ENCODE measurements at regions not wholly inside any gene's neighbourhood (a gene's known extent, or its start where the extent isn't known, plus 50 kb on each side); places are given as distances from the start of the nearest gene placed in this dataset.

GRCh38 chr9:89716559-89716958 is 111.7 kb downstream of the GADD45G start:
- Histone ChIP-seq H3K56ac (replicated peaks; ENCODE audit: insufficient read length, low read depth, low read length) (no peak overlapping the region), H2AK5ac (ENCODE audit: low read depth, low read length) (no peak overlapping the region), H2AFZ (ENCODE audit: low read length) (no peak overlapping the region), H3K9ac (replicated peaks in 1 of 4; ENCODE audit: extremely low read depth in 1 of 4, low read depth in 3 of 4, low read length in 3 of 4) (no peak overlapping the region), H3K14ac (ENCODE audit: insufficient read length) (no peak overlapping the region), H4K20me1 (replicated peaks in 1 of 2; ENCODE audit: control insufficient read depth in 1 of 2, insufficient read depth in 2 of 2, low read length in 2 of 2) (peaks cover 0 to 2% of the 10 kb centered on the region in 2 experiments), H2BK15ac (ENCODE audit: low read length) (no peak overlapping the region), H3K23ac (ENCODE audit: insufficient read length) (no peak overlapping the region), H2BK20ac (ENCODE audit: low read length) (no peak overlapping the region), H4K5ac (ENCODE audit: insufficient read length, low read depth, low read length) (no peak overlapping the region), H3K27ac (ENCODE audit: low read depth, low read length) (no peak overlapping the region), H3K79me1 (ENCODE audit: low read depth, low read length) (no peaks in the 10 kb centered on the region), H3K4ac (replicated peaks; ENCODE audit: insufficient read length, low read depth, low read length) (no peak overlapping the region), H3K4me2 (ENCODE audit: insufficient read depth in 1 of 2, low read depth in 2 of 2, low read length in 2 of 2) (no peak overlapping the region), H3K18ac (ENCODE audit: extremely low read depth, low read length) (no peak overlapping the region), H3K27me3 (replicated peaks in 1 of 4; ENCODE audit: control insufficient read depth in 3 of 4, extremely low read depth in 1 of 4, insufficient read depth in 3 of 4, low read length in 3 of 4) (no peaks in the 10 kb centered on the region), H3K4me1 (replicated peaks in 1 of 4; ENCODE audit: control insufficient read depth in 3 of 4, insufficient read depth in 4 of 4, low read length in 3 of 4) (no peaks in the 10 kb centered on the region), H3K4me3 (ENCODE audit: extremely low read depth in 1 of 4, insufficient read depth in 2 of 4, low read depth in 3 of 4, low read length in 4 of 4) (no peak overlapping the region), H3K79me2 (ENCODE audit: control insufficient read depth in 1 of 2, insufficient read depth in 2 of 2, low read length in 2 of 2) (no peaks in the 10 kb centered on the region), H4K91ac (replicated peaks; ENCODE audit: insufficient read length, low read length) (no peak overlapping the region), H3K36me3 (ENCODE audit: control insufficient read depth in 2 of 4, insufficient read depth in 4 of 4, low read length in 3 of 4) (no peaks in the 10 kb centered on the region), H4K8ac (ENCODE audit: extremely low read depth, insufficient read depth, low read length) (no peak overlapping the region), H2BK12ac (ENCODE audit: low read depth, low read length) (no peak overlapping the region), H2BK5ac (ENCODE audit: low read depth, low read length) (no peak overlapping the region), H3K23me2 (ENCODE audit: low read depth, low read length) (peaks cover 5% of the 10 kb centered on the region; the same call in 1 of the 2 replicates), H2BK120ac (replicated peaks; ENCODE audit: low read depth, low read length) (no peak overlapping the region), H3K9me3 (ENCODE audit: insufficient read depth in 2 of 2, low read depth in 1 of 2, low read length in 1 of 2) (no peaks in the 10 kb centered on the region)
- no peak for DNase-seq (ENCODE audit: low read depth in 1 of 2, low spot score in 2 of 2)
- WGBS, 2 experiments (ENCODE audit: extremely low coverage in 1 of 2, insufficient coverage in 1 of 2, insufficient read length in 1 of 2, insufficient replicate concordance in 2 of 2, low coverage in 1 of 2, low lambda C conversion rate in 2 of 2, missing lambda C conversion rate in 1 of 2): 93% methylated on average over 3 of the region's 3 CpGs; no CpG with 5 or more reads in 1 of the 2 experiments
- ChIA-PET CTCF (ENCODE audit: partially characterized antibody) (interaction anchor here (1.1 to 1.6 kb wide), 5 partner anchors 9 to 124 kb away, joined by 3 to 4 read pairs (median 3); no protein-coding TSS in a partner anchor), POLR2A (ENCODE audit: partially characterized antibody) (no interaction called here)
- no peak for FAIRE-seq
- TF ChIP-seq, protein P1, sequence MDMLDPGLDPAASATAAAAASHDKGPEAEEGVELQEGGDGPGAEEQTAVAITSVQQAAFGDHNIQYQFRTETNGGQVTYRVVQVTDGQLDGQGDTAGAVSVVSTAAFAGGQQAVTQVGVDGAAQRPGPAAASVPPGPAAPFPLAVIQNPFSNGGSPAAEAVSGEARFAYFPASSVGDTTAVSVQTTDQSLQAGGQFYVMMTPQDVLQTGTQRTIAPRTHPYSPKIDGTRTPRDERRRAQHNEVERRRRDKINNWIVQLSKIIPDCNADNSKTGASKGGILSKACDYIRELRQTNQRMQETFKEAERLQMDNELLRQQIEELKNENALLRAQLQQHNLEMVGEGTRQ (IDR thresholded peaks at IDR 0.05; ENCODE audit: low read length): no peak
- TF ChIP-seq EGR1 (IDR thresholded peaks at IDR 0.05; ENCODE audit: borderline replicate concordance, low read depth, low read length) (no peak), KDM1A (IDR thresholded peaks at IDR 0.05; ENCODE audit: borderline replicate concordance, low read length) (no peak), EZH2 (IDR thresholded peaks at IDR 0.05; ENCODE audit: low read depth, low read length, severe bottlenecking) (no peak), POLR2AphosphoS5 (IDR thresholded peaks at IDR 0.05; ENCODE audit: low read depth, low read length) (no peak)
- TF ChIP-seq, protein P2, sequence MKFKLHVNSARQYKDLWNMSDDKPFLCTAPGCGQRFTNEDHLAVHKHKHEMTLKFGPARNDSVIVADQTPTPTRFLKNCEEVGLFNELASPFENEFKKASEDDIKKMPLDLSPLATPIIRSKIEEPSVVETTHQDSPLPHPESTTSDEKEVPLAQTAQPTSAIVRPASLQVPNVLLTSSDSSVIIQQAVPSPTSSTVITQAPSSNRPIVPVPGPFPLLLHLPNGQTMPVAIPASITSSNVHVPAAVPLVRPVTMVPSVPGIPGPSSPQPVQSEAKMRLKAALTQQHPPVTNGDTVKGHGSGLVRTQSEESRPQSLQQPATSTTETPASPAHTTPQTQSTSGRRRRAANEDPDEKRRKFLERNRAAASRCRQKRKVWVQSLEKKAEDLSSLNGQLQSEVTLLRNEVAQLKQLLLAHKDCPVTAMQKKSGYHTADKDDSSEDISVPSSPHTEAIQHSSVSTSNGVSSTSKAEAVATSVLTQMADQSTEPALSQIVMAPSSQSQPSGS (IDR thresholded peaks at IDR 0.05; ENCODE audit: low read length): no peak

Measured in H1 (cell line).